Astrocyte (in vitro differentiated cells and primary cell): ENCODE measurements at regions not wholly inside any gene's neighbourhood (a gene's known extent, or its start where the extent isn't known, plus 50 kb on each side); places are given as distances from the start of the nearest gene placed in this dataset.

Source experiments
- CTCF ChIP-seq: IDR thresholded peaks from 2 replicates; pipeline ENCODE4 v1.5.1; 2011; ENCODE audit warnings: low read depth, mild to moderate bottlenecking, inconsistent platforms, low read length, moderate library complexity; ENCODE audit not compliant: insufficient read depth
- EZH2 ChIP-seq: IDR thresholded peaks from 2 replicates; pipeline ENCODE4 v1.6.1; 2012; ENCODE audit warnings: mild to moderate bottlenecking, low read length, inconsistent platforms; ENCODE audit not compliant: insufficient read depth

DNA sequence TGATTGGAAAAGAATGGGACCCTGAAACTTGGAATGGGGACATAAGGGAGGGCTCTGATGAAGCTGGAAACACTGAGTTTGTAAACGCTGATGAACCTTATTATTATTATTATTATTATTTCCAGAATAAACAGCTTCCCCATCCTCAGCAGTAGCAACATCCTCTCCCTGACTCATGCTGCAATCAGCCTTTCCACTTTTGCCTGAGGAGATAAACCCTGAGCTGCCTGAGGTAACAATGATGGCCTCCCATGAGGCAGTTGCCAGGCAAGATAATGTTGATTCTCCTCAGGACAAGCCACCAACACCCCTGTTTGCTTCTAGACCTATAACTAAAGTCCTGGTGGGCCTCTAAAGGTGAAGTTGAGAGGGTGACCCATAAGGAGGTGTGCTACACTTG lies 139.2 kb upstream of the ATP10B start:
- TF ChIP-seq CTCF: no peak
- no peak for TF ChIP-seq EZH2
